Upper lobe of left lung (tissue), 6 donors: ENCODE measurements at regions not wholly inside any gene's neighbourhood (a gene's known extent, or its start where the extent isn't known, plus 50 kb on each side); places are given as distances from the start of the nearest gene placed in this dataset.

ENCODE experiments used
- ATAC-seq, 2 donors: fragments of 200-7000 bp; cut with Tn5 transposase; one replicate each; pipeline ENCODE4 v1.9.1; 2022; ENCODE audit warnings: mild to moderate bottlenecking in 2 of 2, moderate library complexity in 2 of 2; ENCODE audit not compliant: low FRiP score in 2 of 2
- DNase-seq, 2 donors: peaks; one replicate each; pipeline ENCODE4 v3.0.0-alpha.2; 2019 to 2020
- H3K27ac ChIP-seq, 4 donors: fragments of 200-600 bp; sonication (generic); one replicate each; pipeline ENCODE4 v1.5.1; 2016 to 2019
- H3K27me3 ChIP-seq, 4 donors: fragments of 200-600 bp; sonication (generic); one replicate each; pipeline ENCODE4 v1.5.1; 2017 to 2019
- H3K36me3 ChIP-seq, 4 donors: fragments of 200-600 bp; sonication (generic); one replicate each; pipeline ENCODE4 v1.5.1; 2016 to 2019
- H3K4me1 ChIP-seq, 4 donors: fragments of 200-600 bp; sonication (generic); one replicate each; pipeline ENCODE4 v1.5.1; 2018 to 2019
- H3K4me3 ChIP-seq, 4 donors: fragments of 200-600 bp; sonication (generic); one replicate each; pipeline ENCODE4 v1.5.1; 2017 to 2019; ENCODE audit warnings: mild to moderate bottlenecking in 2 of 4, moderate library complexity in 1 of 4
- H3K9me3 ChIP-seq, 4 donors: fragments of 200-600 bp; sonication (generic); one replicate each; pipeline ENCODE4 v1.5.1; 2018 to 2019
- CTCF ChIP-seq, 6 experiments: fragments of 450-650 bp in 4 of 6; fragments of 200-600 bp in 2 of 6; sonication (generic) in 2 of 6; IDR thresholded peaks; one replicate each; pipeline ENCODE4 v1.5.1; 2016 to 2019; ENCODE audit warnings: antibody characterized with exemption in 6 of 6
- EP300 ChIP-seq, 4 donors: sonication (generic); formaldehyde crosslinking; IDR thresholded peaks; one replicate each; pipeline ENCODE4 v1.5.1; 2017; ENCODE audit warnings: antibody characterized with exemption in 4 of 4, control low read depth in 2 of 4
- POLR2A ChIP-seq, 4 donors: fragments of 450-650 bp; IDR thresholded peaks; one replicate each; pipeline ENCODE4 v1.5.1; 2016 to 2017; ENCODE audit warnings: antibody characterized with exemption in 4 of 4, mild to moderate bottlenecking in 2 of 4
- POLR2AphosphoS5 ChIP-seq, 2 donors: sonication (generic); formaldehyde crosslinking; IDR thresholded peaks; one replicate each; pipeline ENCODE4 v1.5.1; 2017; ENCODE audit warnings: antibody characterized with exemption in 2 of 2
- WGBS, 2 donors: methylation state at CpG; one replicate each; pipeline ENCODE4 v1.1.5; 2017 to 2018; 5-methylcytosine and 5-hydroxymethylcytosine counted together
- donor health status: DM: no; HTN: no; CAD: no; lungs with moderate emphysema.
- donor health status: DM: no; HTN: yes; CAD: no; lungs with severe emphysema.

- no peaks in the 10 kb centered on the region for H3K9me3 ChIP-seq
- no peak for TF ChIP-seq POLR2A (IDR thresholded peaks at IDR 0.05)
- TF ChIP-seq EP300 (IDR thresholded peaks at IDR 0.05) = no peak
- no peak for TF ChIP-seq CTCF (IDR thresholded peaks at IDR 0.05)
- TF ChIP-seq POLR2AphosphoS5 (IDR thresholded peaks at IDR 0.05) = no peak
- ATAC-seq (no peak), DNase-seq (no peak)
- H3K27ac ChIP-seq = no peak overlapping the region
- H3K27me3 ChIP-seq = no peaks in the 10 kb centered on the region
- H3K4me3 ChIP-seq = no peak overlapping the region
- H3K36me3 ChIP-seq = no peaks in the 10 kb centered on the region
- 88 to 91% methylated on average over 3 of the region's 3 CpGs for WGBS, 2 donors
- H3K4me1 ChIP-seq = peaks cover 0 to 3% (median 1%) of the 10 kb centered on the region in 4 donors
These were observed 138.1 kb downstream of the SYF2 start for GRCh38 chr1:25094229-25094628.

- H3K4me3 ChIP-seq = no peak overlapping the region
- H3K9me3 ChIP-seq = no peaks in the 10 kb centered on the region
- H3K27me3 ChIP-seq = no peaks in the 10 kb centered on the region
- DNase-seq = no peak
- WGBS, 2 donors = 76 to 85% methylated on average over 2 to 4 of the region's 4 CpGs
- H3K4me1 ChIP-seq = no peaks in the 10 kb centered on the region
- no peak overlapping the region for H3K27ac ChIP-seq
- no peak for ATAC-seq
- TF ChIP-seq CTCF (IDR thresholded peaks at IDR 0.05) (no peak), POLR2AphosphoS5 (IDR thresholded peaks at IDR 0.05) (no peak), POLR2A (IDR thresholded peaks at IDR 0.05) (no peak), EP300 (IDR thresholded peaks at IDR 0.05) (no peak)
- no peaks in the 10 kb centered on the region for H3K36me3 ChIP-seq
These were observed 140.6 kb downstream of the SYF2 start for GRCh38 chr1:25091658-25092057.

- Histone ChIP-seq H3K4me1 (no peaks in the 10 kb centered on the region), H3K4me3 (no peak overlapping the region), H3K27me3 (no peaks in the 10 kb centered on the region), H3K27ac (no peak overlapping the region), H3K36me3 (no peaks in the 10 kb centered on the region), H3K9me3 (no peaks in the 10 kb centered on the region)
- TF ChIP-seq POLR2AphosphoS5 (IDR thresholded peaks at IDR 0.05) (no peak), EP300 (IDR thresholded peaks at IDR 0.05) (no peak), CTCF (IDR thresholded peaks at IDR 0.05) (no peak), POLR2A (IDR thresholded peaks at IDR 0.05) (no peak)
- DNase-seq (no peak), ATAC-seq (no peak)
- 84 to 87% methylated on average over 13 of the region's 13 CpGs for WGBS, 2 donors
These were observed 141.4 kb downstream of the SYF2 start for GRCh38 chr1:25090707-25091422.

- H3K9me3 ChIP-seq = no peaks in the 10 kb centered on the region
- no peaks in the 10 kb centered on the region for H3K27me3 ChIP-seq
- TF ChIP-seq POLR2A (IDR thresholded peaks at IDR 0.05) = no peak
- TF ChIP-seq POLR2AphosphoS5 (IDR thresholded peaks at IDR 0.05) = no peak
- TF ChIP-seq CTCF (IDR thresholded peaks at IDR 0.05) = no peak
- TF ChIP-seq EP300 (IDR thresholded peaks at IDR 0.05) = no peak
- no peaks in the 10 kb centered on the region for H3K4me1 ChIP-seq
- no peak for DNase-seq
- WGBS, 2 donors = 82% methylated on average over 7 of the region's 7 CpGs
- H3K4me3 ChIP-seq = no peak overlapping the region
- no peak for ATAC-seq
- no peak overlapping the region for H3K27ac ChIP-seq
- no peaks in the 10 kb centered on the region for H3K36me3 ChIP-seq
These were observed 142.5 kb downstream of the SYF2 start for GRCh38 chr1:25089772-25090171.

- WGBS, 2 donors = 87 to 91% methylated on average over 7 of the region's 7 CpGs
These were observed 143.4 kb downstream of the SYF2 start for GRCh38 chr1:25088946-25089345.

More at GRCh38 chr1:25088946-25089345, 143.4 kb downstream of the SYF2 start:
- Histone ChIP-seq H3K27ac (no peak overlapping the region), H3K36me3 (no peaks in the 10 kb centered on the region), H3K4me3 (no peak overlapping the region), H3K27me3 (no peaks in the 10 kb centered on the region), H3K4me1 (no peaks in the 10 kb centered on the region), H3K9me3 (no peaks in the 10 kb centered on the region)
- DNase-seq (no peak), ATAC-seq (no peak)
- TF ChIP-seq CTCF (IDR thresholded peaks at IDR 0.05) (no peak), EP300 (IDR thresholded peaks at IDR 0.05) (no peak), POLR2A (IDR thresholded peaks at IDR 0.05) (no peak), POLR2AphosphoS5 (IDR thresholded peaks at IDR 0.05) (no peak)
